GOT3 (cell line): ENCODE measurements at regions not wholly inside any gene's neighbourhood (a gene's known extent, or its start where the extent isn't known, plus 50 kb on each side); places are given as distances from the start of the nearest gene placed in this dataset.

Source experiments
- DNase-seq: peaks from one replicate; lab custom pipeline; 2025; ENCODE audit warnings: mixed read lengths; lab: John Stamatoyannopoulos, UW

DNA sequence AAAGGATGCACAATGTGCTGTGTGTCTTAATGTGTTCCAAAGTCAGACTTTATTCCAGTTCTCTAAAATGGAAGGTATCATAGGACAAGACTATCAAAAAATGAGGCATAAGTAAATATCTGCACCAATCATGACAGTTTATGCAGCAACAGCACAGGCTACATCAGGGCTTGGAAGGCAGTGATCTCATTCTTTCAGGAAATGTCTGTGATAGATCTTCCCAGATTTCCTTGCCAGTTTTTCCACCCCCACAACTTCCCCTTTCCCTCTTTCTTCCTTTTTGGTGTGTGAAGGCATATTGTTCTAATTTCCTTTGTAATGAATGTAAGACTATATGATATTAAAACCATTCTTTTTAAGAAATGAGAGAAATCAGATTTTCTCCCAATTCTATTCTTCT, 326.7 kb downstream of the ATP23 start:
- no peak for DNase-seq

DNA sequence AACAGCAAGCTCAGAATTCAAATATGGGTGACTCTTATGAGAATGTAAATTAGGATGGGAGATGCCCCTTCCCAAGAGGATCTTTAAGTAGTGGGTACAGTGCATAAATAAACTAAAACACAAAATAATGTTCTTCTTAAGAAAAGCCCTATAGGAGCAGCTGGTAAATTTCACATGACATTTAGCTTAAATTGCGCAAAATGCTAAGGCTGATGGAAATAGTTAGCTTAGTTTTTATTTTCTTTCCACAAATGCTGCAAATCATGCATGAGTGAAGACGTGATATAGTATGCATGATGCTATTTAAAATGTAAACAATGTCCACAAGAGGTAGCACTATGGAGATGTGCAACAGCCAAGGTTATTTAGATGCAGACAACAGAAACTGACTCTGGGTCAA, 328.1 kb downstream of the ATP23 start:
- DNase-seq: no peak

DNA sequence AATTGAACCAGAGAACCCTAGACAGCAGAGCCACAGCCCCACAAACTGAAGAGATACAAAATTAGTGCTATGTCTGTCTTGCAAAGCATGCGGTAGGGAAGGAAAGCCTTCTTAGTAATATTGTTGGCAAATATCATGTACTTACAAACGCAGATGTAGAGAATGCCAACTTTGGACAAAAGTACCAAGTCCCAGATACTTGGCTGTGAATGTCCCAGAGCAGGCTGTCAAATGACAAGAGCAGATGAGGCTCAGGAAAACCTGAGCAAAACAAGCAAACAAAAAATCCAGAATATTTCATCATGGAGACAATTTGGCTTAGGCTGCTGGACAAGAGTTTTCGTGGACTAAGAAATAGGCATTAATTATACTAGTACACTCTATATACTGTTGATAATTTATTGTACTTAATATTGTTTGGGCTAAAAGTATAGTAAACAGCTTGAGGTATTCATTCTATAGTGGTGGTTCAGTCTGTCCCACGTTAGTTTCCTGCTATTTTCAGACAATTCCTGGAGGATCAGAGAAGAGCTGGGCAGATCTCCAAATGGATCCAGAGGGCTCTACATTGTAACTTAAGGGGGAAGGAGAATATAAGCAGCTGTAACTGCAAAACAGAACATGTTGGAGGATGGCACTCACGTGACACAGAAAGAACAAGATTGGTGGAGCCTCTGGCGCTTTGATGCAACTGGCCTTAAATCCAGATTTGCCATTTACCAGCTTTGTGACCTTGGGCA, 329.8 kb downstream of the ATP23 start:
- DNase-seq: no peak

DNA sequence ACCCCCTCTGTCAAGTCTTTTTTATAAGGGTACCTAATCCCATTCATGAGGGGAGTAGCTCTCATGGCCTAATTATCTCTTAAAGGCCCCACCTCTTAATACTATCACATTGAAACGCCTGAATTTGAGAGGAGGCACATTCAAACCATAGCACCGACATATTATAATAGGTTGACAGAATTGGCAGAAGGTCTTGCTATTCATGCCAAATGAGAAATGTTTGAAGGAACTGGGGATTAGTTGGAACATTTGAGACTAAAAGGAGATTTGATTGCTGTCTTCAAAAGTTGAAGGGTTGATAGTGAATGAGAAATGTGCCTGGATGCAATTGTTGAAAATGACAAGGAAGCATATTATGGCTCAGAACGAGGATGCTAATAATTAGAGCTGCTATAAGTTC, 331.1 kb downstream of the ATP23 start:
- no peak for DNase-seq

- DNase-seq: no peak
Observed at GRCh38 chr12:58277231-58277630, 335.9 kb downstream of the ATP23 start.

DNA sequence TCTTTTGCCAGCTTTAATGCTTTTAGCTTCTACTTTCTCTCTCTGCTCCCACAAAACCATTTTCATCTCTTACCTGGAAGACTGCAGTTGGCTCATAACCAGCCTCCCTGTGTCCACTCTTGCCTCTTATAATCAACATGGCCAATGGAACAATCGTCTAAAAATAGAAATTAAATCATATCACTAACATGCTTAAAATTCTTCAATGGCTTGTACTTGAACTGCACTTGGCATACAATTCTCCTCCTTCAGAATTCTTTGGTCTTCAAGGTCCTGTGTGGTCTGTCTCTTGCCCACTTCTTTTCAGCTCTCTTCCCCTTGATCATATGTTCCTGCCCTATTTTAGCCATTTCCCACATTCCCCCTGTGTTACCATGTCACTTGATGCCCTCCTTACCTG, 342.2 kb downstream of the ATP23 start:
- no peak for DNase-seq

DNA sequence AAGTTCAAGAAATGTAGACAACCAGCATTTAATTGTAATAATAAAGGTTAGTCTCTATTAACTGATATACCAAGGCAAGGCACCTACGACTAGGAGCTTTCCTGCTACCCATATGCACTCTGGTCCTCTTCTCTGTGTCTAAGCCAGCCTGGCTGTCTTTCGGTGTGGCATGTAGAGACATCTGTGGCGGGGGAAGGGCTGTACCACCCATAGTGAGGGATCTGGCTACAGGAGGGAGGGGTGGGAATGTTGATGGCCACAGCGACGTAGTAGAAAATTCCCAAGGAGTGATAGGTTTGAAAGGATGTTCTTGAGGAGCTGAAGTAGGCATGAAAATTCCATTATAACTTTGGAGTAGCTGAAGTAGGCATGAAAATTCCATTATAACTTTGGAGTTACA, 344.2 kb downstream of the ATP23 start:
- DNase-seq: no peak

DNA sequence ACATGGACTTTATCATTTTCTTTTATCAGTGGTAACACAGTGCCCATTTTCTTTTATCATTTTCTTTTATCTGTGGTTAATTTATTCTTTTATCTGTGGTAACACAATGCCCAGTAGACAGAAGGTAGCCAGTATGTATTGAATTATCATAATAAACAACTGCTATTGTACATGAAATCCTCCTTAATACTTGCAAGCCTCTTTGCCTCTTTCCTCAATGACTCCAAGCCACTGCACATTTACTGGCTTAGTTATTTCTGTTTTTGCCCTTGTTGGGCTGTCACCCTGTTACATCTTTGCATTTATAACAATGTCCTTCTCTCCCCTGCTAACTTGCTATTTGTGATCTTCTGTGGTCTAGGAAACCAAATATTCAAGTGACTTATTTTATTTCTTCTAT, 345.0 kb downstream of the ATP23 start:
- DNase-seq: no peak

GRCh38 chr12:58288190-58288589, 346.8 kb downstream of the ATP23 start:
- no peak for DNase-seq

DNA sequence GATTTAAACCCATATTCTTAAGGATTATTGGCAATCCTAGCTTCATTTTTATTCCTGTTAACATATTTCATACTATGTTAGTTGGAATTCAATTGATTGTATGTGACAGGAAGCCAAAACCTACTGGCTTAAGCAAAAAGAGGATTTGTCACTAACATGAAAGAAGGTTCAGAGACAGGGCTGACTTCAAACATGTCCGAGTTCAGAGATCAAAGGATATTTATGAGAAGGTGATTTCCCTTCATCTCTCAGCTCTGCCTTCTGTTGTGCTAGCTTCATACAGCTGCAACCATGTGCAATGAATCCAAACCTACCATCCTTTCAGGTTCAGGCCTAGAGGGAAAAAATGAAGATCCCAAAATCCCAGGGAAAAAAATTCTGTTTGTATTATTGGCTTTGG, 349.7 kb downstream of the ATP23 start:
- DNase-seq: no peak

- DNase-seq: no peak
Observed at GRCh38 chr12:58293308-58293982, 352.1 kb downstream of the ATP23 start.

DNA sequence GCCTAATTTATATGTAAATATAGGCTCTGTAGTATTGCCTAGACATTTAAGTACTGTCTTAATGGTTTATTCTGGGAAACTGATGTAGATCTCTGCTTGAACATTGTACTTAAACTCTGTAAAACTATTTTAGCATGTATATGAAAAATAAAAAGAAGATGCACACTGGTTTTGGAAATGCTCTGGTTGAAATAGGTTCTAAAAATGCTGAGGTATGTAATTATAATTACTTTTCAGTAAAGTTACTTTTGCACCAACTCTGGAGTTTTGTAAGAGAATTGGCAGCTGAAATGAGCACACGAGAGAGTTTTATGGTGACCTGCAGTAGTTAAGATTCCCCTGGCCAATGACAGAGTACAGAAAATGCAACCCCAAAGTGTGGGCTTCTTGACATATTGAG, 353.9 kb downstream of the ATP23 start:
- no peak for DNase-seq

- DNase-seq: no peak
Observed at GRCh38 chr12:58296863-58297262, 355.5 kb downstream of the ATP23 start.

DNA sequence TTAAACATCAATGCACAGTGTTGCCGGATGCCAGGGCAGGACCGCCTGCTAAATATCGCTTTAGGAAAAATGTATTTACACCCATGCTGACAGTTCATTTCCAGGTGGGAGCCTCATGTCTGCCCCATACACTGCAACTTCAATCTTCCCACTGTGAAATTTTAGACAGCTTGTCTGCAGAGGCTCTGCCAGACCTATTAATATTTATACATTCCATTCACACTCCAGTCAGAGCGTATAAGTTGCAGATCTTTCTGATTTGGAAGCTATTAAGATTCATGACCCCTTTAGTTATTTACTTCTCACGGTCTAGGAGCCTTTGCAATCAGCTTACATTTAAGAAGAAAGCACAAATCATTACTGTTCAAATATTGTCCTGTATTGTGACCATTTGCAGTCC, 357.4 kb downstream of the ATP23 start:
- DNase-seq: no peak

DNA sequence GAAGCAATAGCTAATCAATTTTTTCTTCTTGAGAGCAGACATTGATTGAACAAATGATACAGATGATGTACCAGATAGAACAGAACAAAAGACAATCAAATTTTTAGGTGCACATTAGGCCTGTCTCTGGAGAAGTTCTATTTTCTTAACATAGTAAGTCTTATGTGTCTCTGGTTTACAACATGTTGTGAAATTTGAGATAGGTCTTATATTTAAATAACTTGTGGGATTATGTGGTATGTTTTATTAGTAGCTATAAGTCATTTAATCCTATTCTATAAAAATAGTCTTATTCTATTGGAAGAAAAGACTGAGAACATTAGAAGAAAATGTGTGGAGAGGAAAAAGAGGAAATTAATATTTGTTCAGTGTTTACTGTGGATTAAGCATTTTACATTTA, 358.0 kb downstream of the ATP23 start:
- no peak for DNase-seq

DNA sequence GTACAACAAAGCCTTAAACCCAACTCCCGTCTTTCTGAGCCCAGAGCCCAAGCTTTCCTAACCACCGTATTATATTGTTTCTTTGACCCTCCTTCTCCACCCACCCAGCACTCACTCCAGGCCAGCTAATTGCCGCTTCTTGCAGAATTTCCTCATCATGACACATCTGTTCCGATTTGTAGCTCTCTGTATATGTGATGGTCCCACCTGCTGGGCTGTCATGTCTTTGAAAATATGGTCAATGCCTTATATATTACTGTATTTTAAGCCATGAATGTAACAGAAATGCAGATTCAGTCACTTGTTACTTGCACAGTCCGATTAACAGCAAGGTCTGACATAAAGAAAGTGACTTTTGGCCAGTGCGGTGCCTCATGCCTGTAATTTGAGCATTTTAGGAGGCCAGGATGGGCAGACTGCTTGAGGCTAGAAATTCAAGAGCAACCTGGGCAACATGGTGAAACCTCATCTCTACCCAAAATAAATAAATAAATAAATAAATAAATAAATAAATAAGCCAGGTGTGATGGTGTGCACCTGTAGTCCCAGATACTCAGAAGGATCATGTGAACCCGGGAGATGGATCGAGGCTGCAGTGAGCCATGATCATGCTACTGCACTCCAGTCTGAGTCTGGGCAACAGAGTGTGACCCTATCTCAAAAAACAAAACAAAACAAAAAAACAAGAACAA, 359.8 kb downstream of the ATP23 start:
- DNase-seq: no peak

DNA sequence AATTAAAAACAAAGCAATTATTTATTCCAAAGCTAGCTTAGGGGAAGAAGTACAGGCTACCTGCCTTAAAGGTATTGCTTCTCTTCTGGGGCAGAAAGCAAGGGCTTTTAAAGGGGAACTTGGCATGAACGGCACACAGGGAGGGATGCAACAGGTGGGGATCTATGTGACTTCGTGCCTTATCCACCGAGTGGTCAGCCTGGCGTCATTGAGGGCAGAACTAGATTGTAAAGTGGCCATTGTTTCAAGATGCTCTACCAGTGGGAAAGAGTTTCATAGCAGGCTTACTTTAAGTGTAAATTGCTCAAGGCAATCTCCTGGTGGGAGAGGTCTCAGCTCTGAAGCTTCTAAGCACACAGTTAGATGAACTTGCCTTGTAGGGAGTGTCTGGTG, 360.4 kb downstream of the ATP23 start:
- no peak for DNase-seq

GRCh38 chr12:58302487-58303011, 361.2 kb downstream of the ATP23 start:
- DNase-seq: no peak

DNA sequence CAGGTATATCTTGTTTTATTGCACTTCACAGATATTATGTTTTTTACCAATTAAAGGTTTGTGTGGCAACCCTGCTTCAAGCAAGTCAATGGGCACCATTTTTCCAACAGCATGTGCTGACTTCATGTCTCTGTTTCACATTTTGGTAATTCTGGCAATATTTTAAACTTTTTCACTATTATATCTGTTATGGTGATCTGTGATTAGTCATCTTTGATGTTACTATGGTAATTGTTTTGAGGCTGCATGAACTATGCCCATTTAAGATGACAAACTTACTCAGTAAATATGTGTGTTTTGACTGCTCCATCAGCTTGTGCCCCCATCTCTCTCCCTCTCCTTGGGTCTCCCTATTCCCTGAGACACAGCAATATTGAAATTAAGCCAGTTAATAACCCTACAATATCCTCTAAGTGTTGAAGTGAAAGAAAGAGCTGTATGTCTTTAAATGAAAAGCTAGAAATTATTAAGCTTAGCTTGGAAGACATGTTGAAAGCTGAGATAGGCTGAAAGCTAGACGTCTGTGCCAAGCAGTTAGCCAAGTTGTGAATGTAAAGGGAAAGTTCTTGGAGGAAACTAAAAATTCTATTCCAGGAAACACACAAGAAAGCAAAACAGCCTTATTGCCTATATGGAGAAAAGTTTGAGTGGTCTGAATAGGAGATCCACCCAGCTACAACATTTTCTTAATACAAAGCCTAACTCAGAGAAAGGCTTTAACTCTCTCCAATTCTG, 365.1 kb downstream of the ATP23 start:
- DNase-seq: no peak

- DNase-seq: no peak
Observed at GRCh38 chr12:58309806-58310205, 368.4 kb downstream of the ATP23 start.

- no peak for DNase-seq
Observed at GRCh38 chr12:58310368-58310767, 369.0 kb downstream of the ATP23 start.
